ENCODE measurements at regions not wholly inside any gene's neighbourhood (a gene's known extent, or its start where the extent isn't known, plus 50 kb on each side); places are given as distances from the start of the nearest gene placed in this dataset.

DNA sequence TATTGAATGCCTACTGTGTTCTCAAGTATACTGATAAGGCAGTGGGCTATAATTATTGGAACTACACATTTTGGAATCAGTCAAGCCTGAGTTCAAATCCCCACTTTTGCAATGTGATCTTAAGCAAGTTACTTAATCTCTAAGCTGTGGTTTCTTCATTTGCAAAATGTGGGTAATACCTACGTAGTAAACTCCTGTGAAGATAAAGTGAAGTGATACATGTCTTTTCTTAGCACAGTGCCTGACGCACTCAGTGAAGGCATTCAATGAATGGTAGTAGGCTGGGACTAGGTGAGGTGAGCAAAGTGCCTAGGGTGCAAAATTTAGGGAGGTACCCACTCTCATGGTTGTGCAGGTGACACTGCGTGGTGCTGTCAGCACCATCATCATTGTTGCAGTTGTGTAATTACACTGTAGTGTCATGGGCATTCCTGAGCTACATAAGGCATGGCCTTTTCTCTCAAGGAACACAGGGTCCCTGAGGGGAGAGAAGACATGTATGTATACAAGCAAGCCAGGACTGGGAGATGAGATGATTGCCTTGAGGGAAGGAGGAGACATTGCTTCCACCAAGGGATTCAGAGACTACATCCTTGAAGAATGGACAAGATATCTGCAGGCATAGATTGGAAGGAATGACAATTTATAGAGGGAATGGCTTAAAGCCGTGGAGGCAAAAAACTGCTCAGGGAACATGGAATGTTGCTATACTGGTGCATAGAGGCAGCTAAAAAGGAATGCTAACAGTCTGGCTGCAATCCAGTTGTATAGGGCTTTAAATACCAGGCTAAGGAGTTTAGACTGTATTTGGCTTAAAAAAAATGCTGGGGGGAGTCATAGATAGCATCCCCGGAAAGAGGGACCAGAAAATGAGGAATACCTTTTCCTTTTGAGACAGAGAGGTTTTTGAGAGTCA lies 129.2 kb upstream of the ARHGAP5 start:
- TF ChIP-seq, protein P1, sequence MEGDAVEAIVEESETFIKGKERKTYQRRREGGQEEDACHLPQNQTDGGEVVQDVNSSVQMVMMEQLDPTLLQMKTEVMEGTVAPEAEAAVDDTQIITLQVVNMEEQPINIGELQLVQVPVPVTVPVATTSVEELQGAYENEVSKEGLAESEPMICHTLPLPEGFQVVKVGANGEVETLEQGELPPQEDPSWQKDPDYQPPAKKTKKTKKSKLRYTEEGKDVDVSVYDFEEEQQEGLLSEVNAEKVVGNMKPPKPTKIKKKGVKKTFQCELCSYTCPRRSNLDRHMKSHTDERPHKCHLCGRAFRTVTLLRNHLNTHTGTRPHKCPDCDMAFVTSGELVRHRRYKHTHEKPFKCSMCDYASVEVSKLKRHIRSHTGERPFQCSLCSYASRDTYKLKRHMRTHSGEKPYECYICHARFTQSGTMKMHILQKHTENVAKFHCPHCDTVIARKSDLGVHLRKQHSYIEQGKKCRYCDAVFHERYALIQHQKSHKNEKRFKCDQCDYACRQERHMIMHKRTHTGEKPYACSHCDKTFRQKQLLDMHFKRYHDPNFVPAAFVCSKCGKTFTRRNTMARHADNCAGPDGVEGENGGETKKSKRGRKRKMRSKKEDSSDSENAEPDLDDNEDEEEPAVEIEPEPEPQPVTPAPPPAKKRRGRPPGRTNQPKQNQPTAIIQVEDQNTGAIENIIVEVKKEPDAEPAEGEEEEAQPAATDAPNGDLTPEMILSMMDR (conservative IDR thresholded peaks at IDR 0.05; ENCODE audit: low read depth, low read length): no peak
- DNase-seq (ENCODE audit: low read depth): no peak
- H3K4me3 ChIP-seq (ENCODE audit: low read length): no peak overlapping the region

DNA sequence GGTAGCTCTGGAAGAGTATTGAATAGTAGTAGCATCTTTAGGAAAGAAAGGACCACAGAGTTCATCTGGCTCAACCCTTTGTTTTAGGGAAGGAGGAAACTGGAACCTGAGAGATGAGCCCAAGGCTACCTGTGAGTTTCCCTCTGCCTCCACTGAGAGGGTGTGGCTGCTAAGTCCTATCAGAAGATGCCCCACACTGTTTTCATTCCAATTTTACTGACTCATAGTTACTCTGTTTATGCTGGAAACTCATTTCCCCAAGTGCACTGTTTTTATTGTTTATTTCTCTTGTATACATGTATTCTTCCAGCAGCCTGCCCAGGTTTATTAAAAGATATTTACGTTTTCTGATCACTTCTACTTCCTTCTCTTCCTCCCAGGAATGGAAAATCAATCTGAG lies 127.4 kb upstream of the ARHGAP5 start:
- H3K4me3 ChIP-seq (ENCODE audit: low read length): no peak overlapping the region
- no peak for DNase-seq (ENCODE audit: low read depth)
- TF ChIP-seq, protein P1 (conservative IDR thresholded peaks at IDR 0.05; ENCODE audit: low read depth, low read length): no peak

DNA sequence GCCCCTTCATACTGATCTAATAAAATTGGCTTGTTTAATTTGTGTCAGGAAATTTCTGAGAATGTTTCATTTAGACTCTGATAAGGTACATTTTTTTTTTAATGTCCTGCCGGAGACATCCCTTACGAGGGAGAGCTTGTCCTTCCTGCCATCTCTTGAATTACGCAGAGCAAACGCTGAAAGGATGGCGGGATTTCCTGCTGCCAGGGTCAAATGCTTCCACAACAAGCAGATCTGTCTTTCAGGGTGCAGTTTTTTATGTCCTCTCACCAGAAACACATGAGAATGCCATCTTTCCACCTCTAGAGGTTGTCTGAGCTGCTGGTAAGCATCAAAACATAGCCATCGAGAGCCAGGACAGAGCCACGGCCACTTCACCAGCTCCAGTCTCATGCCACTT lies 126.8 kb upstream of the ARHGAP5 start:
- TF ChIP-seq, protein P1 (conservative IDR thresholded peaks at IDR 0.05; ENCODE audit: low read depth, low read length): no peak
- H3K4me3 ChIP-seq (ENCODE audit: low read length): no peak overlapping the region
- DNase-seq (ENCODE audit: low read depth): no peak

DNA sequence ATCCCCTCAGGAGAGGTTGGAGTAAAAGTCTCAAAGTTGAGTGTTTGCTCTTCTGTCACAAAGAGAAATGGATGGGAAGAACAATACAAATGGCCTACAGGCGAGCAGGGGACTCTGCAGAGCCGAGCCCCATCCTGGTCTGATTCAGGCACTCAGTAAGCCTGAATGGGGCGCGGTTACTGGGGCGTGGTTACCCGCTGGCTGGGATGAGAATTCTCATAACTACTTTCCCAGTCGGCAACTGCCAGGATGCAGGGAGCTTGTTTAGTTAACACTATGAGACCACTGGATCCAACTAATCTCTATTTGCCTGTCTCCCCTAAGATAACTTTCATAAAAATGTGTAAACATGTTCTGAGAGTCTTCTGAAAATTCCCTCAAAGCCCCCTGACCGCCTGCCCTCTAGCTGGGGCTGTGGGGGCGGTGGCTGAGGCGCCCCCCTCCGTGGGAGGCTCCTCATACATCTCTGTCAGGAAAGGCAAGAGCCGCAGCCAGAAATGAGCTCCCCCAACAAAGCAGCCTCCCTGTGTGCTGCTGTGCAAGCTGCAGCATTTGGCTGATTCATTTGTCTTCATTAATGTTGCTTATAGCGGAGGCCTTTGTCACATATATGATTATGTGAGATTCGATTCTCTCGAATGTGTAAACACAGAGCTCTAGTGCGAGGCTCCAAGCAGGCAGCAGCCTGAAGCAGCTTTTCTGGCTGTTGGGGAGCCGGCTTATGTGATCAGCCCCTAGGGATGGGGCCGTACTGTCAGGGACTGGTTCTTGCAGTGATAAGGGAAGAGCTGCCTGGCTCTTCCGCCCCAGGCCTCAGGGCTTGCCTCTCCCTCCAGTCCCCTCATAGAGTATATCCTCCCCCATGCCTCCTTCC lies 126.1 kb upstream of the ARHGAP5 start:
- TF ChIP-seq, protein P1 (conservative IDR thresholded peaks at IDR 0.05; ENCODE audit: low read depth, low read length): no peak

DNA sequence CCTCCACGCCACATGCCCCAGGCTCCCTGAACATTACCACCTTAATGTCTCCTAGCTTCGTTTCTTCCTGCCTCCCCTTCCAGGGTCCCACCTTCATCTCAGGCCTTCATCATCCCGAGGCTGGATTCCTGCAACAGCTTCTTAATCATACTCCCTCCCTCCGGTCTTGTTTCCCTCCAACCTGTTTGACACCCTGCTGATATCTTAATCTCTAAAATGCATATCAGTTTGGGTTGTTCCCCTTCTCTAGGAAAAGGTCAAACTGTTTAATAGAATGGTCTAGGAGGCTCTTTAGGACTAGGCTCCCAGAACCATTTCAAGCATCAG lies 125.5 kb upstream of the ARHGAP5 start:
- TF ChIP-seq, protein P1 (conservative IDR thresholded peaks at IDR 0.05; ENCODE audit: low read depth, low read length): no peak
- no peak overlapping the region for H3K4me3 ChIP-seq (ENCODE audit: low read length)
- DNase-seq (ENCODE audit: low read depth): no peak

More for the DNA sequence above, 126.1 kb upstream of the ARHGAP5 start:
- H3K4me3 ChIP-seq (ENCODE audit: low read length): no peak overlapping the region
- DNase-seq (ENCODE audit: low read depth): no peak

DNA sequence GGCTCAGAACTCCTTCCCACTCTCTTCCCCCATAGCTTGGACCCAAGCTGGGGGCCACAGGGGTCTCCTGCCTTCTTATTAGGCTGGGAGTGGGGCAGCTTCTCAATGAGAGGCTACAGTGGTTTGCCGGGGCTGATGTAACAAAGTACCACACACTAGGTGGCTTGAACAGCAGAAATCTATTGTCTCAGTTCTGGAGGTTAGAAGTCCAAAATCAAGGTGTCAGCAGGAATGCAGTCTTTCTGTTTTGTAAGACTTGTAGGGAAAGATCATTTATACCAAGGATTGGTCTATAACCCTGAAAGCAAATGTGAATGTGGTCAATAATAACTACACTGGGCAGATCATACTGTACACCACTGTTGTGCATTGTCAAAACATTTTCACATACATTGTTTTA lies 124.5 kb upstream of the ARHGAP5 start:
- TF ChIP-seq, protein P1 (conservative IDR thresholded peaks at IDR 0.05; ENCODE audit: low read depth, low read length): no peak
- DNase-seq (ENCODE audit: low read depth): no peak
- H3K4me3 ChIP-seq (ENCODE audit: low read length): no peak overlapping the region
